HepG2 (cell line): ENCODE measurements at regions not wholly inside any gene's neighbourhood (a gene's known extent, or its start where the extent isn't known, plus 50 kb on each side); places are given as distances from the start of the nearest gene placed in this dataset.

Experiments used
- ARHGAP35 ChIP-seq: sonication (generic); formaldehyde crosslinking; IDR thresholded peaks from 2 replicates; pipeline ENCODE4 v1.9.0; 2022; ENCODE audit warnings: mild to moderate bottlenecking, inconsistent platforms, moderate library complexity, missing genetic modification reagents, borderline replicate concordance
- CCAR2 ChIP-seq: fragments of 200-400 bp; formaldehyde crosslinking; optimal IDR thresholded peaks from 2 replicates; pipeline ENCODE3; 2018; ENCODE audit warnings: low read depth, mild to moderate bottlenecking, low read length, moderate library complexity
- NCOA5 ChIP-seq: sonication (generic); formaldehyde crosslinking; IDR thresholded peaks from 2 replicates; pipeline ENCODE4 v1.4.0; 2020; ENCODE audit warnings: missing genetic modification reagents
- SRY ChIP-seq: sonication (generic); formaldehyde crosslinking; IDR thresholded peaks from 2 replicates; pipeline ENCODE4 v1.8.0; 2022; ENCODE audit warnings: mild to moderate bottlenecking, missing genetic modification reagents
- ZBTB40 ChIP-seq, 2 experiments: fragments of 450-650 bp in 1 of 2; sonication (generic) in 1 of 2; formaldehyde crosslinking in 1 of 2; IDR thresholded peaks; 2 replicates each; pipeline versions ENCODE4 v1.6.1 to v1.8.0; 2016 to 2022; ENCODE audit warnings: antibody characterized with exemption in 1 of 2, mild to moderate bottlenecking in 1 of 2, missing genetic modification reagents in 1 of 2
- ZKSCAN5 ChIP-seq: sonication (generic); formaldehyde crosslinking; IDR thresholded peaks from 2 replicates; pipeline ENCODE4 v1.5.1; 2020; ENCODE audit warnings: mild to moderate bottlenecking, missing genetic modification reagents
- ZNF280D ChIP-seq: sonication (generic); formaldehyde crosslinking; IDR thresholded peaks from 2 replicates; pipeline ENCODE4 v1.5.1; 2020; ENCODE audit warnings: mild to moderate bottlenecking, missing genetic modification reagents
- ZNF326 ChIP-seq: sonication (generic); formaldehyde crosslinking; IDR thresholded peaks from 2 replicates; pipeline ENCODE4 v1.4.0; 2020; ENCODE audit warnings: missing genetic modification reagents, borderline replicate concordance
- ZNF367 ChIP-seq: sonication (generic); formaldehyde crosslinking; IDR thresholded peaks from 2 replicates; pipeline ENCODE4 v1.4.0; 2020; ENCODE audit warnings: missing genetic modification reagents, borderline replicate concordance
- ZNF414 ChIP-seq: sonication (generic); formaldehyde crosslinking; IDR thresholded peaks from 2 replicates; pipeline ENCODE4 v1.5.0; 2020; ENCODE audit warnings: missing genetic modification reagents

GRCh38 chr12:58583529-58583928, 336.8 kb downstream of the LRIG3 start (continued):
- TF ChIP-seq ZBTB40 (IDR thresholded peaks at IDR 0.05) = no peak
- TF ChIP-seq ZBTB40 (CRISPR knock-in tag; IDR thresholded peaks at IDR 0.05) = no peak
- no peak for TF ChIP-seq ZNF326
- TF ChIP-seq ZKSCAN5 = no peak
- no peak for TF ChIP-seq ZNF367 (CRISPR knock-in tag)
- TF ChIP-seq NCOA5 = no peak
- no peak for TF ChIP-seq SRY (CRISPR knock-in tag)
- no peak for TF ChIP-seq CCAR2
- no peak for TF ChIP-seq ZNF280D (CRISPR knock-in tag)
- no peak for TF ChIP-seq ARHGAP35 (CRISPR knock-in tag)
- TF ChIP-seq ZNF414 (CRISPR knock-in tag) = no peak
